SK-N-MC (cell line): ENCODE measurements at regions not wholly inside any gene's neighbourhood (a gene's known extent, or its start where the extent isn't known, plus 50 kb on each side); places are given as distances from the start of the nearest gene placed in this dataset.

Source experiments
- DNase-seq: peaks from one replicate; pipeline ENCODE4 v3.0.0-alpha.2; 2011; ENCODE audit warnings: low read depth, low spot score
- H3K27ac ChIP-seq: fragments of 200-600 bp; sonication (generic); 2 replicates; pipeline ENCODE4 v1.5.1; 2016; ENCODE audit warnings: mixed run types
- H3K36me3 ChIP-seq: fragments of 200-600 bp; sonication (generic); 2 replicates; pipeline ENCODE4 v1.6.1; 2017; ENCODE audit warnings: antibody characterized with exemption, low read length, mixed read lengths; ENCODE audit not compliant: insufficient read depth
- H3K4me3 ChIP-seq: fragments of 200-600 bp; sonication (generic); 2 replicates; pipeline ENCODE4 v1.5.1; 2016
- H3K9ac ChIP-seq: fragments of 200-600 bp; sonication (generic); 2 replicates; pipeline ENCODE4 v1.8.0; 2017; ENCODE audit warnings: mixed run types, mixed read lengths; ENCODE audit not compliant: insufficient read length
- H3K9me3 ChIP-seq: fragments of 200-600 bp; sonication (generic); 2 replicates; pipeline ENCODE4 v1.6.1; 2017; ENCODE audit warnings: low read depth, mild to moderate bottlenecking, antibody characterized with exemption, low read length, moderate library complexity, mixed read lengths
- EZH2 ChIP-seq: fragments of 200-600 bp; sonication (generic); IDR thresholded peaks from one replicate; pipeline ENCODE4 v1.6.1; 2017; ENCODE audit warnings: antibody characterized with exemption
- FOXP2 ChIP-seq: optimal IDR thresholded peaks from 2 replicates; pipeline ENCODE3; 2011; ENCODE audit warnings: mild to moderate bottlenecking, moderate library complexity; ENCODE audit not compliant: insufficient read depth; ENCODE audit errors: extremely low read length, control extremely low read depth
- POLR2AphosphoS5 ChIP-seq: IDR thresholded peaks from 2 replicates; pipeline ENCODE4 v1.6.1; 2012; ENCODE audit warnings: mild to moderate bottlenecking, low read depth, low read length, borderline replicate concordance

DNA sequence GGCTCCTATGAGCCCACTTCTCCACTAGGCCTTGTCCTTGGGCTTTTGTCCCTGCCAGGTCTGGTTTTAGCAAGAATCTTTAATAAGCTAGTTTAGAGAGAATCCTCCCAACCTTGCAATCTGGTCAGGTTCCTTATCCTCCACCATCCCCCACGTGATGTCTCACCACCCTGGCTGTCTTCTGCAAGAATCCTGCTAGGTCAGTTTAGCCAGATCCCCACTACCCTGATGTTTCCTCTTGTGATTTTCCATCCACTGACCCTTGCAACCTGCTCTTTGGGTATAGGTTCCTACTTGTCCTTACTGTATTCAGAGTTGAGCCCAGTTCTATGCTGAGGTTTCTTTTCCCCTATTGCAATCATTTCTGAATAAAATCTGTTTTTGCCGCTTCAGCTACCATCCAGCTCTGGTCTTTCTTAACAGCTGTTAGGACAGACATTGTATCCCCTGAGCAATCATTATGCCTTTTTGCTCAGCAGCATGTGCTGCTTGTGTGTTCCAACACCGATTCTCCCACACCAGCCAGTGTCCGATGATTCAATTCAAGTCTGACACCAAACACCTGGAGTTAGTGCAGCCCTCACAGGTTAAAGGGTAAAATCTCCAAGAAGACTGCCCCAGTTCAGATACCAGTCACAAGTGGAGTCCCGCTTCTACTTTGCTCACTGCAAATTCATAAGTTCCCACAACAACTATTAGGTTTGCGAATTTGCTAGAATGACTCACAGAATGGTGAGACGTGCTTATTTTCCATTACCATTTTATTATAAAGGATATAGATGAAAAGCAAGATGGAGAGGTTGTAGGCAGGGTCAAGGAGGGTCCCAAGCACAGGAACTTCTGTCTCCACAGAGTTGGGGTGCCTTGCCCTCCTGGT lies 62.2 kb upstream of the ADCY1 start:
- no peak overlapping the region for H3K4me3 ChIP-seq

DNA sequence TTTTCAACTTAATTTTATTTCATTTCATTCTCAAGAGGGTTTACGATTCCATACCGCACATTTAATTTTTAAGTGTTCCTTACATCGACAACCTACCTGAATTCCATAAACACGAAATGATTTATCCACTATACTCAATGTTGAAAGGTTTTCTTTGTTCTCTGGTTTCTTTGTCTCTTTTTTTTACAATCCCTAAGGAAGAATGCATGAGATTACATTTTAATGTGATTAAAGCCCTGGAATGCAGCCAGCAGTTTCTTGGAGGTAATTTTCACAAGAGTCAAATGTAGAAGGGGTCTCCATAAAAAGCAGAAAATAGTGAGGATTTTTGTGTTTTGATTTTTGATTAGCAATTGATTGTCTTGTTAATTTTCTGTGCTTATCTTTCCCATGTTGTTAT lies 59.2 kb upstream of the ADCY1 start:
- TF ChIP-seq FOXP2 (no peak), POLR2AphosphoS5 (no peak), EZH2 (no peak)
- no peak for DNase-seq
- Histone ChIP-seq H3K4me3 (no peak overlapping the region), H3K36me3 (no peaks in the 10 kb centered on the region), H3K9me3 (no peaks in the 10 kb centered on the region), H3K9ac (no peak overlapping the region), H3K27ac (no peak overlapping the region)

More for the DNA sequence above, 62.2 kb upstream of the ADCY1 start:
- Histone ChIP-seq H3K9ac (no peak overlapping the region), H3K27ac (no peak overlapping the region), H3K36me3 (no peaks in the 10 kb centered on the region), H3K9me3 (no peaks in the 10 kb centered on the region)
- TF ChIP-seq FOXP2, result no peak
- TF ChIP-seq POLR2AphosphoS5, result no peak
- TF ChIP-seq EZH2, result no peak
- no peak for DNase-seq

DNA sequence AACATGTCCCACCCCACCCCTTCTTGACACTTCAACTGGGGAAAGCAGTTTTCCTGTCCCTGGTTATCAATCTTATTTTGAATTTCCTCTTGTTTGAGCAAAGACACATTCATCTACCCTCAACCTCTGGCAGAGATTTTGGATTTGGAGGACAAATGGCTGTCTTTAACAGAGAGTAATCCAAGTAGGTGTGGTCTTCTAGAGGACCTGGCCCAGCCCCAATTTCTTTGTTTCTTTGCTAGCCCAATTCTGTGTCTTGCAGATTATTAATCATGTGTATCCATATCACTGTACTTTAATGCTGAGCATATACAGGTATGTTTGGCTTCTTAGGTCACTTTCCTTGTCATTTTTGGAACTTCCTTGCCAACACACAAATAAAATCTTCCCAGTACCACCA lies 58.8 kb upstream of the ADCY1 start:
- Histone ChIP-seq H3K36me3 (no peaks in the 10 kb centered on the region), H3K4me3 (no peak overlapping the region), H3K9me3 (no peaks in the 10 kb centered on the region), H3K9ac (no peak overlapping the region), H3K27ac (no peak overlapping the region)
- DNase-seq, result no peak
- TF ChIP-seq EZH2, result no peak
- no peak for TF ChIP-seq POLR2AphosphoS5
- no peak for TF ChIP-seq FOXP2
